ENCODE measurements at regions not wholly inside any gene's neighbourhood (a gene's known extent, or its start where the extent isn't known, plus 50 kb on each side); places are given as distances from the start of the nearest gene placed in this dataset.

DNA sequence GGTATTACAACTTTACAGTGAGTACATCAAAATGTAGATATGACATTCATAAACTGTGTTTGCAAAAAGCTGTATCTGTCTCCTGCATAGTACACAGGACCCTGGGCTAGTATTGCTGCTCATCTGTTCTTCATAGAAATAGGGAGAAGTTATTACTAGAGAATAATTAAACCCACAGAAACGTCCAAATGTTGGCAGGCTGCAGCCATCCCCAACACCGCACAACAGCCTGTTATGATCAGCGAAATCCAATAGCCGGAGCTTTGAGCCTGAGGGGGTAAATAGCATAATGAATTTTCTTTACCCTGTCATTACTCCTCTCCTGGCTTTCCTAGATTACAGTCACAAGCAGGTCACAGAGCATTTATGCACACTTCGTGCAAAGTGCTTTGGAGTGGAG, 178.0 kb downstream of the DACT1 start:
- Histone ChIP-seq H3K36me3 (ENCODE audit: insufficient read depth, low read length) (no peaks in the 10 kb centered on the region), H3K79me2 (replicated peaks; ENCODE audit: insufficient read depth, low read length) (no peaks in the 10 kb centered on the region), H4K20me1 (ENCODE audit: insufficient read depth) (no peaks in the 10 kb centered on the region), H2AFZ (ENCODE audit: low read depth, low read length) (no peak overlapping the region), H3K9me2 (ENCODE audit: insufficient read depth, low read length) (no peaks in the 10 kb centered on the region), H3F3A (ENCODE audit: insufficient read depth, low read length, poor library complexity, severe bottlenecking) (no peaks in the 10 kb centered on the region), H3K9me3 (ENCODE audit: low read length) (no peaks in the 10 kb centered on the region), H3K9ac (ENCODE audit: low read length) (no peak overlapping the region), H3K27me3 (ENCODE audit: insufficient read depth, low read depth, low read length) (no peaks in the 10 kb centered on the region), H3K27ac (ENCODE audit: low read length) (no peak overlapping the region), H3K4me2 (ENCODE audit: low read length) (no peak overlapping the region), H3K4me3 (ENCODE audit: low read length) (no peak overlapping the region)
- TF ChIP-seq SMC3 (conservative IDR thresholded peaks at IDR 0.05; ENCODE audit: poor library complexity) = no peak
- peak; percentile 48 for TF ChIP-seq POLR2AphosphoS5 (IDR thresholded peaks at IDR 0.05)

GRCh38 chr14:58816416-58817115, 178.8 kb downstream of the DACT1 start:
- no peak overlapping the region for H3K4me2 ChIP-seq (ENCODE audit: low read length)
- H3K27ac ChIP-seq (ENCODE audit: low read length) = peak overlapping the region; percentile 27
- H3K4me3 ChIP-seq (ENCODE audit: low read length) = no peak overlapping the region
- H4K20me1 ChIP-seq (ENCODE audit: insufficient read depth) = no peaks in the 10 kb centered on the region
- H2AFZ ChIP-seq (ENCODE audit: low read depth, low read length) = no peak overlapping the region
- no peaks in the 10 kb centered on the region for H3F3A ChIP-seq (ENCODE audit: insufficient read depth, low read length, poor library complexity, severe bottlenecking)
- no peaks in the 10 kb centered on the region for H3K79me2 ChIP-seq (replicated peaks; ENCODE audit: insufficient read depth, low read length)
- H3K9me3 ChIP-seq (ENCODE audit: low read length) = no peaks in the 10 kb centered on the region
- TF ChIP-seq TAF1 (IDR thresholded peaks at IDR 0.05; ENCODE audit: low read depth) (no peak), MXI1 (conservative IDR thresholded peaks at IDR 0.05; ENCODE audit: poor library complexity, severe bottlenecking) (no peak)
- H3K36me3 ChIP-seq (ENCODE audit: insufficient read depth, low read length) = no peaks in the 10 kb centered on the region
- no peaks in the 10 kb centered on the region for H3K27me3 ChIP-seq (ENCODE audit: insufficient read depth, low read depth, low read length)
- H3K9ac ChIP-seq (ENCODE audit: low read length) = no peak overlapping the region
- no peaks in the 10 kb centered on the region for H3K9me2 ChIP-seq (ENCODE audit: insufficient read depth, low read length)

DNA sequence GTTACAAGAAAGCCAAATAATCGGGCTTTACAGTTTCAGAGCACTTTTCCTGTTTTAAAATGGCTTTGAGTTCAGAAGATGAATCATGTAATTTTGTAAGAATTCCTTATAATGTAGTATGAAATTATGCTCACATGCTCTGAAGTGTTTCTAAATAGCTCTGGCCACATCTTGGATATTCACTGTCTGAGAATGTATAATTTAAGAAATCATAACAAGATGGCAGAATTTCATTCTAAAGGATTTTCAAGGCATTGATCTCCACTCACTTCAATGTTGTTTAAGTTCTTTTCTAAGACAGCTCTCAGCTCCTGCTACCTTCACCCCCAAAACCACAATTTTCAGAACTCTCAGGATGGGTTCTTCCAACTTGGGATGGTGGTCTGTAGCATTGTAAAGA, 180.1 kb downstream of the DACT1 start:
- TF ChIP-seq MXI1 (conservative IDR thresholded peaks at IDR 0.05; ENCODE audit: poor library complexity, severe bottlenecking) (no peak), REST (IDR thresholded peaks at IDR 0.05; ENCODE audit: borderline replicate concordance) (no peak), EZH2 (IDR thresholded peaks at IDR 0.05; ENCODE audit: borderline replicate concordance, insufficient read depth, low read length, poor library complexity, severe bottlenecking) (no peak), SMC3 (conservative IDR thresholded peaks at IDR 0.05; ENCODE audit: poor library complexity) (no peak), CTCF (IDR thresholded peaks at IDR 0.05; ENCODE audit: poor library complexity, severe bottlenecking) (no peak), POLR2AphosphoS5 (IDR thresholded peaks at IDR 0.05) (no peak), RAD21 (conservative IDR thresholded peaks at IDR 0.05) (no peak), EP300 (conservative IDR thresholded peaks at IDR 0.05; ENCODE audit: poor library complexity, severe bottlenecking) (no peak), TAF1 (IDR thresholded peaks at IDR 0.05; ENCODE audit: low read depth) (no peak)
- Histone ChIP-seq H3K79me2 (replicated peaks; ENCODE audit: insufficient read depth, low read length) (no peaks in the 10 kb centered on the region), H3K36me3 (ENCODE audit: insufficient read depth, low read length) (no peaks in the 10 kb centered on the region), H3K9me2 (ENCODE audit: insufficient read depth, low read length) (no peaks in the 10 kb centered on the region), H3K4me3 (ENCODE audit: low read length) (no peak overlapping the region), H3K4me2 (ENCODE audit: low read length) (no peak overlapping the region), H2AFZ (ENCODE audit: low read depth, low read length) (no peak overlapping the region), H3K9me3 (ENCODE audit: low read length) (no peaks in the 10 kb centered on the region), H3F3A (ENCODE audit: insufficient read depth, low read length, poor library complexity, severe bottlenecking) (no peaks in the 10 kb centered on the region), H4K20me1 (ENCODE audit: insufficient read depth) (no peaks in the 10 kb centered on the region), H3K27me3 (ENCODE audit: insufficient read depth, low read depth, low read length) (no peaks in the 10 kb centered on the region), H3K27ac (ENCODE audit: low read length) (no peak overlapping the region), H3K9ac (ENCODE audit: low read length) (no peak overlapping the region)
